ENCODE measurements at regions not wholly inside any gene's neighbourhood (a gene's known extent, or its start where the extent isn't known, plus 50 kb on each side); places are given as distances from the start of the nearest gene placed in this dataset.

GRCh38 chr6:9606435-9607134 is 808.3 kb downstream of the TFAP2A start:
- peak; percentile 34 for DNase-seq (ENCODE audit: low spot score)

GRCh38 chr6:9594746-9595145 is 820.1 kb downstream of the TFAP2A start:
- no peak for DNase-seq (ENCODE audit: low spot score)

- no peak for DNase-seq (ENCODE audit: low spot score)
Measured at GRCh38 chr6:9593554-9593953, 821.3 kb downstream of the TFAP2A start.

- no peak for DNase-seq (ENCODE audit: low spot score)
Measured at GRCh38 chr6:9583753-9584352, 831.0 kb downstream of the TFAP2A start.

- DNase-seq (ENCODE audit: low spot score) = no peak
Measured at GRCh38 chr6:9581155-9581554, 833.7 kb downstream of the TFAP2A start.

- DNase-seq (ENCODE audit: low spot score) = no peak
Measured at GRCh38 chr6:9576521-9576920, 838.4 kb downstream of the TFAP2A start.

- DNase-seq (ENCODE audit: low spot score) = no peak
Measured at GRCh38 chr6:9566096-9566495, 848.8 kb downstream of the TFAP2A start.

- DNase-seq (ENCODE audit: low spot score) = no peak
Measured at GRCh38 chr6:9564021-9564420, 850.9 kb downstream of the TFAP2A start.

GRCh38 chr6:9563568-9563967 is 851.3 kb downstream of the TFAP2A start:
- no peak for DNase-seq (ENCODE audit: low spot score)

- no peak for DNase-seq (ENCODE audit: low spot score)
Measured at GRCh38 chr6:9554806-9555205, 860.1 kb downstream of the TFAP2A start.

- no peak for DNase-seq (ENCODE audit: low spot score)
Measured at GRCh38 chr6:9554323-9554722, 860.6 kb downstream of the TFAP2A start.

- DNase-seq (ENCODE audit: low spot score) = no peak
Measured at GRCh38 chr6:9553002-9553401, 861.9 kb downstream of the TFAP2A start.

- DNase-seq (ENCODE audit: low spot score) = no peak
Measured at GRCh38 chr6:9543649-9544048, 871.2 kb downstream of the TFAP2A start.

GRCh38 chr6:9540534-9541126 is 874.2 kb downstream of the TFAP2A start:
- peak; percentile 47 for DNase-seq (ENCODE audit: low spot score)

- no peak for DNase-seq (ENCODE audit: low spot score)
Measured at GRCh38 chr6:9540126-9540525, 874.7 kb downstream of the TFAP2A start.

GRCh38 chr6:9539231-9539755 is 875.6 kb downstream of the TFAP2A start:
- peak; percentile 8 for DNase-seq (ENCODE audit: low spot score)

GRCh38 chr6:9537381-9537780 is 877.5 kb downstream of the TFAP2A start:
- DNase-seq (ENCODE audit: low spot score) = no peak

- no peak for DNase-seq (ENCODE audit: low spot score)
Measured at GRCh38 chr6:9535106-9535505, 879.8 kb downstream of the TFAP2A start.

GRCh38 chr6:9532621-9533557 is 882.0 kb downstream of the TFAP2A start:
- DNase-seq (ENCODE audit: low spot score) = no peak

- no peak for DNase-seq (ENCODE audit: low spot score)
Measured at GRCh38 chr6:9527679-9528286, 887.1 kb downstream of the TFAP2A start.

GRCh38 chr6:9523462-9523861 is 891.4 kb downstream of the TFAP2A start:
- DNase-seq (ENCODE audit: low spot score) = no peak

- no peak for DNase-seq (ENCODE audit: low spot score)
Measured at GRCh38 chr6:9522101-9522500, 892.8 kb downstream of the TFAP2A start.

All from iPS-NIHi11 (cell line).